ENCODE measurements at regions not wholly inside any gene's neighbourhood (a gene's known extent, or its start where the extent isn't known, plus 50 kb on each side); places are given as distances from the start of the nearest gene placed in this dataset.
A peak's percentile ranks its signal among the peaks of the same experiment; 100 is the strongest.

GRCh38 chr7:36040679-36041078 is 112.4 kb upstream of the EEPD1 start:
- 100% methylated on average over 1 of the region's 3 CpGs; no CpG with 5 or more reads in 1 of the 2 experiments for WGBS, 2 experiments (ENCODE audit: extremely low coverage in 2 of 2, insufficient read length in 1 of 2)
- in situ Hi-C loops (cut with MboI; ENCODE audit: low sequenced_read_pairs) (no loop called here), dilution Hi-C loops (cut with HindIII; ENCODE audit: low sequenced_read_pairs, unreplicated experiment) (no loop called here)

More at GRCh38 chr7:36040679-36041078, 112.4 kb upstream of the EEPD1 start:
- Histone ChIP-seq H3K18ac (ENCODE audit: low read depth, low read length) (no peak overlapping the region), H4K91ac (ENCODE audit: insufficient read depth, low read depth, low read length) (no peak overlapping the region), H3K9ac (ENCODE audit: low read depth, low read length) (no peak overlapping the region), H3K79me1 (ENCODE audit: low read depth in 1 of 2, low read length in 2 of 2) (no peaks in the 10 kb centered on the region), H2BK5ac (ENCODE audit: low read depth, low read length, poor library complexity, severe bottlenecking) (no peak overlapping the region), H3K23ac (ENCODE audit: low read depth, low read length) (no peak overlapping the region), H4K5ac (ENCODE audit: low read depth, low read length) (no peak overlapping the region), H3K4me1 (ENCODE audit: control insufficient read depth, insufficient read depth, low read length) (peaks cover 11% of the 10 kb centered on the region), H3K9me3 (ENCODE audit: control insufficient read depth, insufficient read depth, low read length) (no peaks in the 10 kb centered on the region), H2BK20ac (ENCODE audit: low read depth, low read length) (no peak overlapping the region), H4K8ac (ENCODE audit: low read depth in 2 of 2, low read length in 2 of 2) (no peak overlapping the region), H2BK120ac (ENCODE audit: low read depth, low read length) (no peak overlapping the region), H4K20me1 (ENCODE audit: insufficient read depth, low read length) (no peaks in the 10 kb centered on the region), H3K14ac (replicated peaks; ENCODE audit: low read depth, low read length) (0 out of 2 replicates have a peak overlapping the region, but pooled peaks have one; percentile 30), H2AK5ac (ENCODE audit: low read depth, low read length) (no peak overlapping the region), H3K36me3 (ENCODE audit: control insufficient read depth, insufficient read depth, low read length) (no peaks in the 10 kb centered on the region), H2AFZ (replicated peaks; ENCODE audit: low read length, poor library complexity) (peak overlapping the region; percentile 40), H3K56ac (ENCODE audit: extremely low read depth, insufficient read depth, low read length) (no peak overlapping the region), H3K27ac (ENCODE audit: insufficient read depth, low read length) (no peak overlapping the region), H3K4me3 (ENCODE audit: insufficient read depth, low read depth, low read length) (no peak overlapping the region), H3K4me2 (ENCODE audit: low read depth, low read length) (no peak overlapping the region), H3K4ac (ENCODE audit: low read depth, low read length) (no peak overlapping the region), H2BK15ac (ENCODE audit: low read depth, low read length) (no peak overlapping the region), H2AK9ac (replicated peaks; ENCODE audit: low read depth, low read length, poor library complexity) (no peak overlapping the region), H3K27me3 (ENCODE audit: control insufficient read depth, insufficient read depth, low read length) (no peaks in the 10 kb centered on the region), H3K9me1 (ENCODE audit: insufficient read depth, low read length) (no peaks in the 10 kb centered on the region; the same call in 1 of the 2 replicates)
- no peak for TF ChIP-seq MAZ (IDR thresholded peaks at IDR 0.05; ENCODE audit: borderline replicate concordance, low read depth, low read length)
- no peak for TF ChIP-seq RCOR1 (IDR thresholded peaks at IDR 0.05; ENCODE audit: insufficient replicate concordance, low read length)
- no peak for TF ChIP-seq CHD1 (IDR thresholded peaks at IDR 0.05; ENCODE audit: low read depth, low read length)
- TF ChIP-seq POLR2A (IDR thresholded peaks at IDR 0.05; ENCODE audit: low read depth, low read length), result no peak
- TF ChIP-seq SMC3 (IDR thresholded peaks at IDR 0.05; ENCODE audit: low read depth, low read length), result no peak
- TF ChIP-seq ELK1 (IDR thresholded peaks at IDR 0.05; ENCODE audit: borderline replicate concordance, low read depth, low read length), result no peak
- TF ChIP-seq USF2 (IDR thresholded peaks at IDR 0.05; ENCODE audit: low read depth, low read length), result no peak
- TF ChIP-seq NFE2L2 (IDR thresholded peaks at IDR 0.05; ENCODE audit: low read depth, low read length), result no peak
- TF ChIP-seq BHLHE40 (IDR thresholded peaks at IDR 0.05; ENCODE audit: low read depth, low read length), result no peak
- TF ChIP-seq FOS (IDR thresholded peaks at IDR 0.05; ENCODE audit: low read depth, low read length), result no peak
- no peak for TF ChIP-seq MAFK (IDR thresholded peaks at IDR 0.05; ENCODE audit: low read depth, low read length)
- no peak for TF ChIP-seq CEBPB (IDR thresholded peaks at IDR 0.05; ENCODE audit: low read depth, low read length)
- no peak for TF ChIP-seq RFX5 (IDR thresholded peaks at IDR 0.05; ENCODE audit: low read depth, low read length)
- no peak for TF ChIP-seq RAD21 (IDR thresholded peaks at IDR 0.05; ENCODE audit: low read length)
- ATAC-seq (ENCODE audit: low read depth) (peak; percentile 54), DNase-seq (peak; percentile 62)
- no TSS peak for BruUV-seq (replicated peaks)
- intact Hi-C loops (cut with micrococcal nuclease), result no loop called here
- ChIA-PET POLR2A (ENCODE audit: unreplicated experiment) (no interaction called here), CTCF (no interaction called here)
